ENCODE measurements at regions not wholly inside any gene's neighbourhood (a gene's known extent, or its start where the extent isn't known, plus 50 kb on each side); places are given as distances from the start of the nearest gene placed in this dataset.

GRCh38 chr4:167943872-167944505, 148.3 kb upstream of the ANXA10 start:
- TF ChIP-seq POLR2AphosphoS5 (IDR thresholded peaks at IDR 0.05): no peak
- no peak for TF ChIP-seq CTCF (IDR thresholded peaks at IDR 0.05 in 8 of 11, conservative IDR thresholded peaks at IDR 0.05 in 3 of 11)
- TF ChIP-seq POLR2A (IDR thresholded peaks at IDR 0.05): no peak
- intact Hi-C loops (cut with DNase I; ENCODE audit: low total_unique reads): no loop called here
- DNase-seq: no peak
- 49 to 58% (median 56%) methylated on average over 3 of the region's 3 CpGs for WGBS, 5 donors
- Histone ChIP-seq H3K4me1 (no peaks in the 10 kb centered on the region), H3K4me3 (no peak overlapping the region), H3K36me3 (no peaks in the 10 kb centered on the region), H3K27ac (no peak overlapping the region), H3K27me3 (replicated peaks in 1 of 7) (no peaks in the 10 kb centered on the region), H3K9me3 (peaks cover 0 to 4% (median 0%) of the 10 kb centered on the region in 8 donors)

- Histone ChIP-seq H3K4me3 (no peak overlapping the region), H3K27me3 (replicated peaks in 1 of 7) (no peaks in the 10 kb centered on the region), H3K27ac (no peak overlapping the region), H3K4me1 (no peaks in the 10 kb centered on the region), H3K9me3 (peaks cover 0 to 9% (median 2%) of the 10 kb centered on the region in 8 donors), H3K36me3 (no peaks in the 10 kb centered on the region)
- TF ChIP-seq POLR2AphosphoS5 (IDR thresholded peaks at IDR 0.05) (no peak), CTCF (IDR thresholded peaks at IDR 0.05 in 8 of 11, conservative IDR thresholded peaks at IDR 0.05 in 3 of 11) (no peak), POLR2A (IDR thresholded peaks at IDR 0.05) (no peak)
- 74 to 87% (median 80%) methylated on average over 2 of the region's 2 CpGs for WGBS, 5 donors
- intact Hi-C loops (cut with DNase I; ENCODE audit: low total_unique reads): no loop called here
- no peak for DNase-seq
Measured at GRCh38 chr4:167944721-167945120, 147.6 kb upstream of the ANXA10 start.

GRCh38 chr4:167955006-167955405, 137.3 kb upstream of the ANXA10 start:
- Histone ChIP-seq H3K27me3 (replicated peaks in 1 of 7) (no peaks in the 10 kb centered on the region), H3K36me3 (no peaks in the 10 kb centered on the region), H3K9me3 (peaks cover 0 to 78% (median 56%) of the 10 kb centered on the region in 8 donors), H3K4me1 (no peaks in the 10 kb centered on the region), H3K4me3 (no peak overlapping the region), H3K27ac (no peak overlapping the region)
- no peak for TF ChIP-seq CTCF (IDR thresholded peaks at IDR 0.05 in 8 of 11, conservative IDR thresholded peaks at IDR 0.05 in 3 of 11)
- no peak for TF ChIP-seq POLR2A (IDR thresholded peaks at IDR 0.05)
- TF ChIP-seq POLR2AphosphoS5 (IDR thresholded peaks at IDR 0.05): no peak
- no peak for DNase-seq
- WGBS, 5 donors: 60 to 70% (median 68%) methylated on average over 2 of the region's 2 CpGs
- intact Hi-C loops (cut with DNase I; ENCODE audit: low total_unique reads): no loop called here

- Histone ChIP-seq H3K36me3 (no peaks in the 10 kb centered on the region), H3K27ac (no peak overlapping the region), H3K27me3 (replicated peaks in 1 of 7) (no peaks in the 10 kb centered on the region), H3K4me1 (no peaks in the 10 kb centered on the region), H3K9me3 (peaks cover 0 to 69% (median 46%) of the 10 kb centered on the region in 8 donors), H3K4me3 (no peak overlapping the region)
- TF ChIP-seq POLR2AphosphoS5 (IDR thresholded peaks at IDR 0.05) (no peak), POLR2A (IDR thresholded peaks at IDR 0.05) (no peak), CTCF (IDR thresholded peaks at IDR 0.05 in 8 of 11, conservative IDR thresholded peaks at IDR 0.05 in 3 of 11) (no peak)
- intact Hi-C loops (cut with DNase I; ENCODE audit: low total_unique reads): no loop called here
- no peak for DNase-seq
Measured at GRCh38 chr4:167956676-167957075, 135.7 kb upstream of the ANXA10 start.

All from spleen (tissue), 11 donors.